H1 (cell line): ENCODE measurements at regions not wholly inside any gene's neighbourhood (a gene's known extent, or its start where the extent isn't known, plus 50 kb on each side); places are given as distances from the start of the nearest gene placed in this dataset.

Experiments
- CTCF ChIA-PET: fragments of 300-600 bp; sonication (Branson Sonifier 250); formaldehyde crosslinking; loops from one replicate; lab custom pipeline; 2021; ENCODE audit not compliant: partially characterized antibody; lab: Charles Lee
- POLR2A ChIA-PET: fragments of 300-600 bp; sonication (Branson Sonifier 250); formaldehyde crosslinking; loops from one replicate; lab custom pipeline; 2021; ENCODE audit warnings: inconsistent platforms; ENCODE audit not compliant: partially characterized antibody; lab: Charles Lee
- DNase-seq, 2 experiments: peaks; one replicate each; pipeline versions ENCODE4 v3.0.0 to v3.0.0-alpha.2; 2010 to 2022; ENCODE audit warnings: low spot score in 2 of 2, low read depth in 1 of 2, mixed read lengths in 1 of 2
- FAIRE-seq: peaks from 2 replicates; lab custom pipeline; 2011; peaks lifted over from hg19 to GRCh38; lab: Jason Lieb, UNC
- H2AFZ ChIP-seq: 2 replicates; pipeline ENCODE4 v1.8.1; 2012; ENCODE audit warnings: low read length, inconsistent platforms
- H2AK5ac ChIP-seq: 2 replicates; pipeline ENCODE4 v1.6.1; 2013; ENCODE audit warnings: low read depth, low read length
- H2BK120ac ChIP-seq: replicated peaks from 2 replicates; pipeline ENCODE3; 2013; ENCODE audit warnings: low read depth, low read length, inconsistent platforms
- H2BK12ac ChIP-seq: 2 replicates; pipeline ENCODE4 v1.6.1; 2013; ENCODE audit warnings: low read depth, low read length
- H2BK15ac ChIP-seq: 2 replicates; pipeline ENCODE4 v1.6.1; 2013; ENCODE audit warnings: low read length
- H2BK20ac ChIP-seq: 2 replicates; pipeline ENCODE4 v1.6.1; 2013; ENCODE audit warnings: low read length
- H2BK5ac ChIP-seq: 2 replicates; pipeline ENCODE4 v1.6.1; 2013; ENCODE audit warnings: low read depth, low read length
- H3K14ac ChIP-seq: 2 replicates; pipeline ENCODE4 v1.6.1; 2013; ENCODE audit warnings: inconsistent platforms; ENCODE audit not compliant: insufficient read length
- H3K18ac ChIP-seq: 2 replicates; pipeline ENCODE4 v1.6.1; 2013; ENCODE audit warnings: low read length; ENCODE audit errors: extremely low read depth
- H3K23ac ChIP-seq: 2 replicates; pipeline ENCODE4 v1.6.1; 2013; ENCODE audit warnings: inconsistent platforms; ENCODE audit not compliant: insufficient read length
- H3K23me2 ChIP-seq: 2 replicates; pipeline ENCODE4 v1.6.1; 2013; ENCODE audit warnings: low read depth, low read length
- H3K27ac ChIP-seq: 2 replicates; pipeline ENCODE4 v1.6.1; 2011; ENCODE audit warnings: low read depth, low read length, inconsistent platforms
- H3K27me3 ChIP-seq, 4 experiments: replicated peaks in 1 of 4; 1 replicate in 1 of 4; 2 replicates in 3 of 4; pipeline versions ENCODE4 v1.6.1 to v1.8.1; 2011 to 2013; ENCODE audit warnings: low read length in 3 of 4, mild to moderate bottlenecking in 3 of 4, inconsistent platforms in 2 of 4, mixed read lengths in 2 of 4, moderate library complexity in 1 of 4; ENCODE audit not compliant: control insufficient read depth in 3 of 4, insufficient read depth in 3 of 4; ENCODE audit errors: extremely low read depth in 1 of 4
- H3K36me3 ChIP-seq, 4 experiments: 2 replicates each; pipeline versions ENCODE4 v1.6.1 to v1.8.1; 2011 to 2013; ENCODE audit warnings: mild to moderate bottlenecking in 4 of 4, low read length in 3 of 4, moderate library complexity in 2 of 4, control low read depth in 1 of 4, inconsistent platforms in 1 of 4; ENCODE audit not compliant: insufficient read depth in 4 of 4, control insufficient read depth in 2 of 4
- H3K4ac ChIP-seq: replicated peaks from 2 replicates; pipeline ENCODE3; 2013; ENCODE audit warnings: low read length, low read depth, mixed read lengths, inconsistent platforms; ENCODE audit not compliant: insufficient read length
- H3K4me1 ChIP-seq, 4 experiments: replicated peaks in 1 of 4; 1 replicate in 1 of 4; 2 replicates in 3 of 4; pipeline versions ENCODE4 v1.6.1 to v1.8.1; 2011 to 2013; ENCODE audit warnings: low read length in 3 of 4, inconsistent platforms in 2 of 4, mixed read lengths in 1 of 4; ENCODE audit not compliant: insufficient read depth in 4 of 4, control insufficient read depth in 3 of 4
- H3K4me2 ChIP-seq, 2 experiments: 2 replicates each; pipeline versions ENCODE4 v1.6.1 to v1.8.1; 2011 to 2013; ENCODE audit warnings: low read depth in 2 of 2, low read length in 2 of 2, control low read depth in 1 of 2, inconsistent platforms in 1 of 2, mild to moderate bottlenecking in 1 of 2; ENCODE audit not compliant: insufficient read depth in 1 of 2
- H3K4me3 ChIP-seq, 4 experiments: fragments of 200-600, 300-600 bp in 1 of 4; sonication (generic), shearing (Covaris generic), sonication (Bioruptor Twin) in 1 of 4; 2 replicates each; pipeline versions ENCODE4 v1.5.1 to v1.8.1; 2011 to 2016; ENCODE audit warnings: low read length in 4 of 4, low read depth in 3 of 4, control low read depth in 2 of 4, inconsistent platforms in 2 of 4, mild to moderate bottlenecking in 2 of 4, mixed read lengths in 1 of 4, moderate library complexity in 1 of 4; ENCODE audit not compliant: insufficient read depth in 2 of 4; ENCODE audit errors: extremely low read depth in 1 of 4
- H3K56ac ChIP-seq: replicated peaks from 2 replicates; pipeline ENCODE3; 2013; ENCODE audit warnings: low read depth, mild to moderate bottlenecking, mixed read lengths, low read length, inconsistent platforms; ENCODE audit not compliant: insufficient read length
- H3K79me1 ChIP-seq: 2 replicates; pipeline ENCODE4 v1.6.1; 2013; ENCODE audit warnings: low read depth, low read length, control low read depth
- H3K79me2 ChIP-seq, 2 experiments: 2 replicates each; pipeline versions ENCODE4 v1.6.1 to v1.8.1; 2012 to 2013; ENCODE audit warnings: low read length in 2 of 2, mild to moderate bottlenecking in 2 of 2, inconsistent platforms in 1 of 2; ENCODE audit not compliant: insufficient read depth in 2 of 2, control insufficient read depth in 1 of 2
- H3K9ac ChIP-seq, 4 experiments: replicated peaks in 1 of 4; 1 replicate in 1 of 4; 2 replicates in 3 of 4; pipeline versions ENCODE4 v1.6.1 to v1.8.1; 2011 to 2013; ENCODE audit warnings: low read depth in 3 of 4, low read length in 3 of 4, control low read depth in 2 of 4, mild to moderate bottlenecking in 2 of 4, moderate library complexity in 2 of 4, inconsistent platforms in 1 of 4; ENCODE audit errors: extremely low read depth in 1 of 4
- H3K9me3 ChIP-seq, 2 experiments: 2 replicates each; pipeline versions ENCODE4 v1.6.1 to v1.8.1; 2012 to 2013; ENCODE audit warnings: mild to moderate bottlenecking in 2 of 2, moderate library complexity in 2 of 2, control low read depth in 1 of 2, inconsistent platforms in 1 of 2, low read depth in 1 of 2, low read length in 1 of 2, mixed read lengths in 1 of 2; ENCODE audit not compliant: insufficient read depth in 2 of 2
- H4K20me1 ChIP-seq, 2 experiments: replicated peaks in 1 of 2; 2 replicates each; pipeline versions ENCODE3 to v1.8.1; 2011 to 2013; ENCODE audit warnings: inconsistent platforms in 2 of 2, low read length in 2 of 2, mild to moderate bottlenecking in 1 of 2; ENCODE audit not compliant: insufficient read depth in 2 of 2, control insufficient read depth in 1 of 2
- H4K5ac ChIP-seq: 2 replicates; pipeline ENCODE4 v1.6.1; 2013; ENCODE audit warnings: low read length, low read depth, mixed read lengths, inconsistent platforms; ENCODE audit not compliant: insufficient read length
- H4K8ac ChIP-seq: 2 replicates; pipeline ENCODE4 v1.8.0; 2013; ENCODE audit warnings: mild to moderate bottlenecking, moderate library complexity, low read length, inconsistent platforms; ENCODE audit not compliant: insufficient read depth; ENCODE audit errors: extremely low read depth
- H4K91ac ChIP-seq: replicated peaks from 2 replicates; pipeline ENCODE3; 2013; ENCODE audit warnings: low read length, mixed read lengths, inconsistent platforms; ENCODE audit not compliant: insufficient read length
- CEBPB ChIP-seq: IDR thresholded peaks from 2 replicates; pipeline ENCODE4 v1.6.1; 2012; ENCODE audit warnings: low read depth, low read length
- CHD1 ChIP-seq: IDR thresholded peaks from 2 replicates; pipeline ENCODE4 v1.6.1; 2012; ENCODE audit warnings: low read depth, low read length, improper control_type of control experiment
- CHD2 ChIP-seq: IDR thresholded peaks from 2 replicates; pipeline ENCODE4 v1.6.1; 2012; ENCODE audit warnings: low read length, improper control_type of control experiment
- CREB1 ChIP-seq: IDR thresholded peaks from 2 replicates; pipeline ENCODE4 v1.6.1; 2012; ENCODE audit warnings: inconsistent platforms
- EZH2 ChIP-seq: fragments of 200-600 bp; sonication (generic); IDR thresholded peaks from 2 replicates; pipeline ENCODE4 v1.7.1; 2012; ENCODE audit warnings: low read depth, mild to moderate bottlenecking, moderate library complexity, low read length, inconsistent platforms; ENCODE audit not compliant: severe bottlenecking
- FOSL1 ChIP-seq: IDR thresholded peaks from 2 replicates; pipeline ENCODE4 v1.6.1; 2011; ENCODE audit warnings: mild to moderate bottlenecking, low read depth, low read length, moderate library complexity; ENCODE audit not compliant: insufficient read depth
- GABPA ChIP-seq: IDR thresholded peaks from 2 replicates; pipeline ENCODE4 v1.6.1; 2011; ENCODE audit warnings: mild to moderate bottlenecking, low read length, moderate library complexity, borderline replicate concordance; ENCODE audit not compliant: insufficient read depth
- NANOG ChIP-seq: IDR thresholded peaks from 2 replicates; pipeline ENCODE4 v1.6.1; 2011; ENCODE audit warnings: low read length, low read depth, mild to moderate bottlenecking, inconsistent platforms; ENCODE audit not compliant: insufficient read depth, poor library complexity, severe bottlenecking
- RNF2 ChIP-seq: fragments of 200-900, 300-1000 bp; sonication (generic); IDR thresholded peaks from 2 replicates; pipeline ENCODE4 v1.7.1; 2016; ENCODE audit warnings: borderline replicate concordance, low read depth, mild to moderate bottlenecking, antibody characterized with exemption, low read length; ENCODE audit not compliant: poor library complexity, severe bottlenecking; ENCODE audit errors: missing control alignments
- SAP30 ChIP-seq: fragments of 300-600 bp; sonication (generic); IDR thresholded peaks from 2 replicates; pipeline ENCODE4 v1.7.1; 2012; ENCODE audit warnings: low read length, moderate library complexity, mild to moderate bottlenecking, inconsistent platforms; ENCODE audit not compliant: insufficient read depth, insufficient replicate concordance
- SIN3A ChIP-seq, 2 experiments: IDR thresholded peaks in 1 of 2; conservative IDR thresholded peaks in 1 of 2; 2 replicates each; pipeline ENCODE4 v1.6.1; 2011 to 2012; ENCODE audit warnings: low read length in 2 of 2, improper control_type of control experiment in 1 of 2, low read depth in 1 of 2, mild to moderate bottlenecking in 1 of 2
- TAF7 ChIP-seq: optimal IDR thresholded peaks from 2 replicates; pipeline ENCODE3; 2011; ENCODE audit warnings: low read depth, mild to moderate bottlenecking, inconsistent platforms, low read length, moderate library complexity, borderline replicate concordance
- TBP ChIP-seq: IDR thresholded peaks from 2 replicates; pipeline ENCODE4 v1.6.1; 2011; ENCODE audit warnings: low read depth, low read length, improper control_type of control experiment
- TEAD4 ChIP-seq: IDR thresholded peaks from 2 replicates; pipeline ENCODE4 v1.6.1; 2012; ENCODE audit warnings: low read depth, low read length, inconsistent platforms, mixed read lengths
- WGBS, 2 experiments: shearing (Covaris generic) in 1 of 2; methylation state at CpG; one replicate each; pipeline versions ENCODE4 v1.1.6 to v1.1.7; 2013 to 2015; ENCODE audit warnings: low lambda C conversion rate in 2 of 2, mixed read lengths in 2 of 2, inconsistent platforms in 1 of 2, low coverage in 1 of 2, missing lambda C conversion rate in 1 of 2; ENCODE audit not compliant: insufficient replicate concordance in 2 of 2, insufficient coverage in 1 of 2, insufficient read length in 1 of 2; ENCODE audit errors: extremely low coverage in 1 of 2, missing lambda C conversion rate in 1 of 2; 5-methylcytosine and 5-hydroxymethylcytosine counted together

DNA sequence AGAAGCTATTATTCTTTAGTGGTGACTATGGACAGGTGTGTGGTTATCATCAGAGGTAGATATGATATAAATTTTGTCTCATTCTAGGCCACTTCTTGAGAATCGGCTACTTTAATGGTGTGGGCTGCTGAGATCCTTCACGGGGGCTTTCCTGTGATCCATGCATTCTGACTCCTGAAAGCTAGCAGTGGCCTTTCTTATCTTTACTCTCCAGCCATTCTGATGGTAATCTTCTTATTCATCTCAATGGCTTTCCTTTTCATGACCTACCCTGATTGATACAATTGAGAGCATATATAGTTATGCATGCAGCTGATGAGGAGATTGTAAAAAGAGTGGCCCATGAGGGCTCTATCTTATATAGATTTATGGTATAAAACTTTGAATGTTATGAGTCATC, 78.3 kb upstream of the ZPLD1 start:
- Histone ChIP-seq H3K56ac (no peak overlapping the region), H3K9ac (no peak overlapping the region), H3K4ac (no peak overlapping the region), H3K14ac (no peak overlapping the region), H3K4me1 (peaks cover 0 to 4% (median 3%) of the 10 kb centered on the region in 4 experiments; a peak in 3 of 7 replicates), H4K20me1 (no peaks in the 10 kb centered on the region), H2BK15ac (no peak overlapping the region), H3K79me2 (no peaks in the 10 kb centered on the region), H3K79me1 (no peaks in the 10 kb centered on the region), H3K27ac (no peak overlapping the region), H2BK20ac (no peak overlapping the region), H2BK120ac (no peak overlapping the region), H3K36me3 (no peaks in the 10 kb centered on the region), H2BK5ac (no peak overlapping the region), H3K18ac (no peak overlapping the region), H3K9me3 (no peaks in the 10 kb centered on the region), H2AFZ (no peak overlapping the region), H4K91ac (no peak overlapping the region), H3K4me2 (no peak overlapping the region; a peak in 1 of 4 replicates), H4K5ac (no peak overlapping the region), H3K23ac (no peak overlapping the region), H4K8ac (no peak overlapping the region), H2AK5ac (no peak overlapping the region), H3K23me2 (no peaks in the 10 kb centered on the region), H3K27me3 (no peaks in the 10 kb centered on the region), H2BK12ac (no peak overlapping the region), H3K4me3 (no peak overlapping the region)
- FAIRE-seq, result no peak
- WGBS, 2 experiments, result 78% methylated on average over 2 of the region's 2 CpGs; no CpG with 5 or more reads in 1 of the 2 experiments
- no peak for TF ChIP-seq CREB1
- TF ChIP-seq FOSL1, result no peak
- no peak for TF ChIP-seq CHD2
- TF ChIP-seq EZH2, result no peak
- TF ChIP-seq TEAD4, result no peak
- TF ChIP-seq GABPA, result no peak
- no peak for TF ChIP-seq TBP
- no peak for TF ChIP-seq SIN3A (conservative IDR thresholded peaks at IDR 0.05 in 1 of 2, IDR thresholded peaks at IDR 0.05 in 1 of 2; ENCODE audit: low read depth in 1 of 2, low read length in 2 of 2)
- no peak for TF ChIP-seq CEBPB
- TF ChIP-seq CHD1, result no peak
- TF ChIP-seq TAF7, result no peak
- TF ChIP-seq RNF2, result no peak
- no peak for TF ChIP-seq SAP30
- TF ChIP-seq NANOG, result no peak
- no peak for DNase-seq
- POLR2A ChIA-PET, result no interaction called here
- CTCF ChIA-PET, result no interaction called here
